Stimulated activated naive CD8-positive, alpha-beta T cell treated with anti-CD3 and anti-CD28 coated beads, Interleukin-15, Interleukin-2, amounts not matched to agents 100 U/mL and 50 U/mL, for 24 hours (primary cell): ENCODE measurements at regions not wholly inside any gene's neighbourhood (a gene's known extent, or its start where the extent isn't known, plus 50 kb on each side); places are given as distances from the start of the nearest gene placed in this dataset.
"Not testable (repeated sequence)": the region's sequence is repeated elsewhere in the genome, so short reads cannot be mapped to it uniquely, and the experiment has no call there.

Experiments used
- ATAC-seq: fragments of 150-1000 bp; cut with Tn5 transposase; one replicate; pipeline ENCODE4 v1.10.0; 2021
- DNase-seq: peaks from one replicate; pipeline ENCODE4 v3.0.0; 2021

- ATAC-seq (no peak), DNase-seq (no peak)
Measured at GRCh38 chr1:60888126-60888525, 194.2 kb upstream of the NFIA start.

- ATAC-seq: no peak
- DNase-seq: no peak
Measured at GRCh38 chr1:60886793-60887331, 195.5 kb upstream of the NFIA start.

- DNase-seq (no peak), ATAC-seq (no peak)
Measured at GRCh38 chr1:60886090-60886489, 196.3 kb upstream of the NFIA start.

GRCh38 chr1:60880202-60880601 is 202.2 kb upstream of the NFIA start:
- DNase-seq (no peak), ATAC-seq (no peak)

GRCh38 chr1:60878323-60878722 is 204.0 kb upstream of the NFIA start:
- ATAC-seq: no peak
- no peak for DNase-seq

GRCh38 chr1:60877376-60877775 is 205.0 kb upstream of the NFIA start:
- ATAC-seq (no peak), DNase-seq (no peak)

- ATAC-seq (no peak), DNase-seq (no peak)
Measured at GRCh38 chr1:60876952-60877351, 205.4 kb upstream of the NFIA start.

GRCh38 chr1:60875138-60875537 is 207.2 kb upstream of the NFIA start:
- DNase-seq: no peak
- ATAC-seq: no peak

GRCh38 chr1:60874718-60875117 is 207.6 kb upstream of the NFIA start:
- DNase-seq (peak; percentile 22), ATAC-seq (peak; percentile 43)

- not testable (repeated sequence) for ATAC-seq, DNase-seq
Measured at GRCh38 chr1:60873396-60873795, 209.0 kb upstream of the NFIA start.

GRCh38 chr1:60872426-60873054 is 209.8 kb upstream of the NFIA start:
- no peak for ATAC-seq

GRCh38 chr1:60870269-60870865 is 212.0 kb upstream of the NFIA start:
- DNase-seq: no peak
- no peak for ATAC-seq

More at GRCh38 chr1:60872426-60873054, 209.8 kb upstream of the NFIA start:
- DNase-seq: no peak

GRCh38 chr1:60868901-60869663 is 213.3 kb upstream of the NFIA start:
- ATAC-seq (no peak), DNase-seq (no peak)

GRCh38 chr1:60867782-60868181 is 214.6 kb upstream of the NFIA start:
- no peak for DNase-seq
- no peak for ATAC-seq

- ATAC-seq (no peak), DNase-seq (no peak)
Measured at GRCh38 chr1:60866917-60867531, 215.3 kb upstream of the NFIA start.

- ATAC-seq: no peak
- DNase-seq: no peak
Measured at GRCh38 chr1:60866226-60866900, 216.0 kb upstream of the NFIA start.

GRCh38 chr1:60865166-60865565 is 217.2 kb upstream of the NFIA start:
- DNase-seq (no peak), ATAC-seq (no peak)

GRCh38 chr1:60864722-60865121 is 217.6 kb upstream of the NFIA start:
- ATAC-seq (no peak), DNase-seq (no peak)

- DNase-seq (no peak), ATAC-seq (no peak)
Measured at GRCh38 chr1:60863131-60863530, 219.2 kb upstream of the NFIA start.

- ATAC-seq (no peak), DNase-seq (no peak)
Measured at GRCh38 chr1:60861961-60862567, 220.3 kb upstream of the NFIA start.

- DNase-seq (no peak), ATAC-seq (no peak)
Measured at GRCh38 chr1:60859111-60859510, 223.2 kb upstream of the NFIA start.

GRCh38 chr1:60857851-60858250 is 224.5 kb upstream of the NFIA start:
- ATAC-seq: no peak
- no peak for DNase-seq
